Neural crest cell (in vitro differentiated cells): ENCODE measurements at regions not wholly inside any gene's neighbourhood (a gene's known extent, or its start where the extent isn't known, plus 50 kb on each side); places are given as distances from the start of the nearest gene placed in this dataset.

Experiments
- DNase-seq: peaks from one replicate; pipeline ENCODE4 v3.0.0; 2021; ENCODE audit warnings: low read depth, mixed read lengths, low spot score
- H3K27ac Mint-ChIP-seq: one replicate; pipeline ENCODE4 v1.8.0; 2021; ENCODE audit warnings: mild to moderate bottlenecking, mixed read lengths; ENCODE audit not compliant: unreplicated experiment
- H3K27me3 Mint-ChIP-seq: 2 replicates; pipeline ENCODE4 v1.8.0; 2021; ENCODE audit warnings: low read depth, mild to moderate bottlenecking, mixed read lengths
- H3K36me3 Mint-ChIP-seq: 2 replicates; pipeline ENCODE4 v1.8.0; 2021; ENCODE audit warnings: low read depth, mild to moderate bottlenecking, mixed read lengths
- H3K4me1 Mint-ChIP-seq: 2 replicates; pipeline ENCODE4 v1.8.0; 2021; ENCODE audit warnings: mixed read lengths
- H3K4me3 Mint-ChIP-seq: one replicate; pipeline ENCODE4 v1.8.0; 2021; ENCODE audit warnings: mild to moderate bottlenecking, mixed read lengths
- H3K9me3 Mint-ChIP-seq: 2 replicates; pipeline ENCODE4 v1.8.0; 2021; ENCODE audit warnings: mixed read lengths
- CTCF ChIP-seq: fragments of 200-600 bp; sonication (generic); conservative IDR thresholded peaks from 2 replicates; pipeline ENCODE4 v1.5.0; 2021; ENCODE audit warnings: antibody characterized with exemption, mild to moderate bottlenecking

- Mint-ChIP-seq H3K4me1 (no peaks in the 10 kb centered on the region), H3K27me3 (peaks cover 6% of the 10 kb centered on the region), H3K36me3 (peaks cover 2% of the 10 kb centered on the region), H3K9me3 (peaks cover 3% of the 10 kb centered on the region), H3K4me3 (no peak overlapping the region), H3K27ac (no peak overlapping the region)
- no peak for TF ChIP-seq CTCF
- DNase-seq: no peak
Measured at GRCh38 chr15:92336419-92336987, 57.2 kb upstream of the ST8SIA2 start.

- peaks cover 4% of the 10 kb centered on the region for H3K4me1 Mint-ChIP-seq
- TF ChIP-seq CTCF: no peak
- no peak for DNase-seq
- H3K27me3 Mint-ChIP-seq: peaks cover 21% of the 10 kb centered on the region
- H3K27ac Mint-ChIP-seq: no peak overlapping the region
- no peaks in the 10 kb centered on the region for H3K9me3 Mint-ChIP-seq
- H3K4me3 Mint-ChIP-seq: no peak overlapping the region
- no peaks in the 10 kb centered on the region for H3K36me3 Mint-ChIP-seq
Measured at GRCh38 chr15:92339361-92339760, 54.3 kb upstream of the ST8SIA2 start.
